H1 (cell line): ENCODE measurements at regions not wholly inside any gene's neighbourhood (a gene's known extent, or its start where the extent isn't known, plus 50 kb on each side); places are given as distances from the start of the nearest gene placed in this dataset.

ENCODE experiments used
- CHD7 ChIP-seq: fragments of 300-600 bp; sonication (generic); IDR thresholded peaks from 2 replicates; pipeline ENCODE4 v1.7.1; 2012; ENCODE audit warnings: low read length, moderate library complexity, mild to moderate bottlenecking, inconsistent platforms; ENCODE audit not compliant: insufficient replicate concordance

GRCh38 chr14:81903477-81903876, 369.8 kb upstream of the SEL1L start (continued):
- TF ChIP-seq CHD7, result no peak
